GM23338 (cell line): ENCODE measurements at regions not wholly inside any gene's neighbourhood (a gene's known extent, or its start where the extent isn't known, plus 50 kb on each side); places are given as distances from the start of the nearest gene placed in this dataset.
"Not testable (repeated sequence)": the region's sequence is repeated elsewhere in the genome, so short reads cannot be mapped to it uniquely, and the experiment has no call there.

Source experiments
- CTCF ChIP-seq, 2 experiments: fragments of 200-600 bp in 1 of 2; sonication (generic) in 1 of 2; conservative IDR thresholded peaks; 2 replicates each; pipeline versions ENCODE4 v1.5.1 to v1.6.1; 2016 to 2017; ENCODE audit warnings: antibody characterized with exemption in 2 of 2, low read depth in 2 of 2, mild to moderate bottlenecking in 2 of 2, moderate library complexity in 1 of 2
- ETS1 ChIP-seq: IDR thresholded peaks from 2 replicates; pipeline ENCODE4 v1.6.1; 2016; ENCODE audit warnings: antibody characterized with exemption
- EZH2 ChIP-seq: fragments of 200-600 bp; sonication (generic); IDR thresholded peaks from one replicate; pipeline ENCODE4 v1.8.0; 2017; ENCODE audit warnings: antibody characterized with exemption, mild to moderate bottlenecking, low read depth; ENCODE audit not compliant: unreplicated experiment
- EZH2phosphoT487 ChIP-seq: fragments of 200-600 bp; sonication (generic); IDR thresholded peaks from one replicate; pipeline ENCODE4 v1.8.1; 2018; ENCODE audit warnings: antibody characterized with exemption; ENCODE audit not compliant: unreplicated experiment
- REST ChIP-seq: IDR thresholded peaks from one replicate; pipeline ENCODE4 v1.6.1; 2018; ENCODE audit warnings: antibody characterized with exemption; ENCODE audit not compliant: unreplicated experiment
- STAT1 ChIP-seq: IDR thresholded peaks from one replicate; pipeline ENCODE4 v1.6.1; 2016; ENCODE audit warnings: antibody characterized with exemption; ENCODE audit not compliant: unreplicated experiment

- TF ChIP-seq CTCF (conservative IDR thresholded peaks at IDR 0.05; ENCODE audit: low read depth in 2 of 2); REST; STAT1; EZH2phosphoT487; ETS1; EZH2: not testable (repeated sequence)
Measured at GRCh38 chr10:93232159-93232558, 158.5 kb downstream of the CYP26A1 start.
